ENCODE measurements at regions not wholly inside any gene's neighbourhood (a gene's known extent, or its start where the extent isn't known, plus 50 kb on each side); places are given as distances from the start of the nearest gene placed in this dataset.

DNA sequence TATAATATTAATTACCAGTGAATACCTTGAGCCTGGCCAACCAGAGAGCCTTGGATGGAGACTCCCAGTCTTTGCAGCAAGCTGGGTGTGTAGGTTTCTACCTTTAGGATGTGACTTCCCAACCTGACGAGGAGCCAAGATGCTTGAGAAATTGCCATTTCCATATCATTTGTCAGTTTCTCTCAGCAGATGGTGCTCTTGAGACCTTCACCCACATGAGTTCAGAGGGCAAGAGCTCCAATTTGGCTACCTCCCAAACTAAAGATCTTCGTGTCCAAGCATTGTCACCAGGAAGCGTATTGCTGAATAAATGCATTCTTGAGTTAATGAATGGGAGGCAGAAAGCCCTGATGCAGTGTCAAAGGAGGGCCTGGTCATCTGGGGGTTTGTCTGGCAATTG, 106.4 kb upstream of the TBX5 start:
- Histone ChIP-seq H3K9ac (no peak overlapping the region), H3K9me3 (ENCODE audit: control insufficient read depth, low read length) (no peaks in the 10 kb centered on the region), H3K36me3 (ENCODE audit: control insufficient read depth, insufficient read depth, low read length) (no peaks in the 10 kb centered on the region)

DNA sequence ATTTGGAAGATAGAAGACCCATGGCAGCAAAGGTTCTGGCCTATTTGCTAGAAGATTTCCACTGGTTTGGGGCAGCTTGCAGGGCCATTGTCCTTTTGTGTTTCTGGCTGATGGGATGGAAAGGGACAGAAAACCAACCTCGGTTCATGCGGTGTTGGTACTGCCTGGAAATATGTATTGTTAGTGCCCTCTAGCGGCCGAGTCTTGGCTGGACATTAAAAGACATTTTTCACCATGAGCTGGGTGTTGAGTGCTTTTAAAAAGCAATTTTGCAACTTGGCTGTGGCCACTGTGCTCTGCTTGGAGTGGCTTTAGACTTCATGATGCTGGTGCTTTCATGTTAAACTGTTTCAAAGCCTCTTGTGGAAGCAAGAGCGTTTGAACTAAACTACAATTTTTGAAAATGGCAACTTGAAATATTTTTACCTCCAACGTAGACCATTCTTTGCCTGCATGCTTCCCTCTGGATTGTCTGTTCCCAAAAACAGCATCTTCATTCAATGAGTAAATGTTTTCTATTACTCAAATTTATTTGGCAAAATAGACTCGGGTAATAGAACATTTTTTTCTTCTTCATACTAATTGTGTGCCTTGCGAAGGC, 102.7 kb upstream of the TBX5 start:
- no peak overlapping the region for H2AFZ ChIP-seq
- H3K79me2 ChIP-seq: no peaks in the 10 kb centered on the region
- H3K9ac ChIP-seq: no peak overlapping the region
- H3K27ac ChIP-seq: no peak overlapping the region
- H3K4me2 ChIP-seq (ENCODE audit: low read length): no peak overlapping the region
- no peaks in the 10 kb centered on the region for H3K27me3 ChIP-seq (ENCODE audit: control insufficient read depth, insufficient read depth, low read length)
- H3K36me3 ChIP-seq (ENCODE audit: control insufficient read depth, insufficient read depth, low read length): no peaks in the 10 kb centered on the region
- no peaks in the 10 kb centered on the region for H3K4me1 ChIP-seq
- H3K9me3 ChIP-seq (ENCODE audit: control insufficient read depth, low read length): no peaks in the 10 kb centered on the region
- TF ChIP-seq, protein P1, sequence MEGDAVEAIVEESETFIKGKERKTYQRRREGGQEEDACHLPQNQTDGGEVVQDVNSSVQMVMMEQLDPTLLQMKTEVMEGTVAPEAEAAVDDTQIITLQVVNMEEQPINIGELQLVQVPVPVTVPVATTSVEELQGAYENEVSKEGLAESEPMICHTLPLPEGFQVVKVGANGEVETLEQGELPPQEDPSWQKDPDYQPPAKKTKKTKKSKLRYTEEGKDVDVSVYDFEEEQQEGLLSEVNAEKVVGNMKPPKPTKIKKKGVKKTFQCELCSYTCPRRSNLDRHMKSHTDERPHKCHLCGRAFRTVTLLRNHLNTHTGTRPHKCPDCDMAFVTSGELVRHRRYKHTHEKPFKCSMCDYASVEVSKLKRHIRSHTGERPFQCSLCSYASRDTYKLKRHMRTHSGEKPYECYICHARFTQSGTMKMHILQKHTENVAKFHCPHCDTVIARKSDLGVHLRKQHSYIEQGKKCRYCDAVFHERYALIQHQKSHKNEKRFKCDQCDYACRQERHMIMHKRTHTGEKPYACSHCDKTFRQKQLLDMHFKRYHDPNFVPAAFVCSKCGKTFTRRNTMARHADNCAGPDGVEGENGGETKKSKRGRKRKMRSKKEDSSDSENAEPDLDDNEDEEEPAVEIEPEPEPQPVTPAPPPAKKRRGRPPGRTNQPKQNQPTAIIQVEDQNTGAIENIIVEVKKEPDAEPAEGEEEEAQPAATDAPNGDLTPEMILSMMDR (IDR thresholded peaks at IDR 0.05): peak; percentile 70
- no peak overlapping the region for H3K4me3 ChIP-seq (ENCODE audit: low read depth, low read length)

More for the DNA sequence above, 106.4 kb upstream of the TBX5 start:
- Histone ChIP-seq H3K27me3 (ENCODE audit: control insufficient read depth, insufficient read depth, low read length) (no peaks in the 10 kb centered on the region), H2AFZ (no peak overlapping the region), H3K4me2 (ENCODE audit: low read length) (no peak overlapping the region), H3K79me2 (no peaks in the 10 kb centered on the region), H3K4me1 (no peaks in the 10 kb centered on the region), H3K4me3 (ENCODE audit: low read depth, low read length) (no peak overlapping the region), H3K27ac (no peak overlapping the region)
- TF ChIP-seq, protein P1 (IDR thresholded peaks at IDR 0.05): no peak

DNA sequence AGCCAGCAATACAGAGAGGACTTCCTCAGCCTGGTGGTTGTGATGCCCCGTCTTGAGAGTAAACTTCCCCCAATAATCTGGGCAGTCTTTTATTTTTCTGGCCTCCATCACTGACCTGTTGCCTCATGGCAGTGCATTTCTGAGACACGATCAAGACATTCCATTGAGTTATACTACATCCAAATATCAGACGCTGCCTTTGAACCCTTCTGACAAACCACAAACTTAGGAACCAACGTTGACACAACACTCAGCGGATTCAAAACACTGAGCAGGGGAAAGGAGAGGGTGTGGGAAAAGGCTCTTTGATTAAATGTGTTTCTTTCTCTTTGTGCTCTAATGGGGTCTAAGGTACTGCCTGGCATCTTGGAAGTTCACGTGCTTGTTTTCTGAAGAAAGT, 100.7 kb upstream of the TBX5 start:
- Histone ChIP-seq H3K27me3 (ENCODE audit: control insufficient read depth, insufficient read depth, low read length) (no peaks in the 10 kb centered on the region), H3K9me3 (ENCODE audit: control insufficient read depth, low read length) (no peaks in the 10 kb centered on the region), H3K79me2 (no peaks in the 10 kb centered on the region), H3K27ac (no peak overlapping the region), H3K4me1 (no peaks in the 10 kb centered on the region), H3K9ac (no peak overlapping the region), H3K4me2 (ENCODE audit: low read length) (no peak overlapping the region), H3K4me3 (ENCODE audit: low read depth, low read length) (no peak overlapping the region), H2AFZ (no peak overlapping the region), H3K36me3 (ENCODE audit: control insufficient read depth, insufficient read depth, low read length) (no peaks in the 10 kb centered on the region)
- TF ChIP-seq, protein P1 (IDR thresholded peaks at IDR 0.05): no peak

DNA sequence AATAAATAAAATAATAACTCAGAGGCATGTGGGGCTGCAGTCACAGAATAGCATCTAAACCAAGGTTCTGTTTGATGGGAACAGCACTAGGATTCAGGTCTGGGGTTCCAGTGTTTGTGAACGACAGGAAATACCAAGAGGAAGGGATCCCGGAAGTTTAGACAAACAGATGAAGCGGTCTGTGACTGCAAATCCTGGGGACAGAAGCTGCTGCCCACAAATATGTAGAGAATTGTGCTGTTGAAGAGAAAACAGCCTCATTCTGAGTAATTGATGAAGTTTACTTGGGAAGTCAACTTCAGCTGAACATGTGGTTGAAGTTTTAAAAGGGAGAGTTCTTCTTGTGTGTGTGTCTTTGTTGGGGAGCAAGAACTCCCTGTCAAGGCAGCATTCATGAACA, 98.4 kb upstream of the TBX5 start:
- no peaks in the 10 kb centered on the region for H3K27me3 ChIP-seq (ENCODE audit: control insufficient read depth, insufficient read depth, low read length)
- TF ChIP-seq, protein P1 (IDR thresholded peaks at IDR 0.05): no peak

DNA sequence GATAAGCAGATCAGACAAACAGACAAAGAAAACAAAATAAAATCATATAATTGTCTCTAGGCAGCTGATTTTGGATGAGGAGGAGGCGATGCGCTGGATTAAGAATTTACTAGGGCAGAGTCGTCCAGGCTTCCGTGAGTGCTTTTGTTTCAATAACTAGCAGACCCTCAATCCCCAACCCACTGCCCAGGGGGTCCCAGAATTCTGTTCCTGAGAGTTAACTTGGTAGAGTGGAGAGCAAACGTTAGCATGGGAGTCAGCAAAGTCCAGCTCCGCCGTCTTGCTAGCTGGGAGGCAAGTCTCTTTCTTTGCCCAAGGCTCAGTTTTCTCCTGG, 95.5 kb upstream of the TBX5 start:
- Histone ChIP-seq H3K27ac (no peak overlapping the region), H3K4me1 (no peaks in the 10 kb centered on the region), H3K27me3 (ENCODE audit: control insufficient read depth, insufficient read depth, low read length) (no peaks in the 10 kb centered on the region)

More for the DNA sequence above, 98.4 kb upstream of the TBX5 start:
- Histone ChIP-seq H3K4me2 (ENCODE audit: low read length) (no peak overlapping the region), H3K79me2 (no peaks in the 10 kb centered on the region), H3K27ac (no peak overlapping the region), H3K4me3 (ENCODE audit: low read depth, low read length) (no peak overlapping the region), H3K4me1 (no peaks in the 10 kb centered on the region), H2AFZ (no peak overlapping the region), H3K36me3 (ENCODE audit: control insufficient read depth, insufficient read depth, low read length) (no peaks in the 10 kb centered on the region), H3K9ac (no peak overlapping the region), H3K9me3 (ENCODE audit: control insufficient read depth, low read length) (no peaks in the 10 kb centered on the region)

More for the DNA sequence above, 95.5 kb upstream of the TBX5 start:
- Histone ChIP-seq H3K79me2 (no peaks in the 10 kb centered on the region), H3K4me2 (ENCODE audit: low read length) (no peak overlapping the region), H2AFZ (no peak overlapping the region), H3K4me3 (ENCODE audit: low read depth, low read length) (no peak overlapping the region), H3K9ac (no peak overlapping the region), H3K9me3 (ENCODE audit: control insufficient read depth, low read length) (no peaks in the 10 kb centered on the region), H3K36me3 (ENCODE audit: control insufficient read depth, insufficient read depth, low read length) (no peaks in the 10 kb centered on the region)
- TF ChIP-seq, protein P1 (IDR thresholded peaks at IDR 0.05): no peak
